Tibial nerve (tissue), 3 donors: ENCODE measurements at regions not wholly inside any gene's neighbourhood (a gene's known extent, or its start where the extent isn't known, plus 50 kb on each side); places are given as distances from the start of the nearest gene placed in this dataset.

ENCODE experiments used
- CTCF ChIP-seq, 5 experiments: fragments of 200-600 bp in 3 of 5; fragments of 450-650 bp in 2 of 5; sonication (generic) in 3 of 5; IDR thresholded peaks; one replicate each; pipeline ENCODE4 v1.5.1; 2016 to 2019; ENCODE audit warnings: antibody characterized with exemption in 5 of 5, mild to moderate bottlenecking in 3 of 5, moderate library complexity in 2 of 5
- POLR2A ChIP-seq, 2 donors: fragments of 450-650 bp; IDR thresholded peaks; one replicate each; pipeline ENCODE4 v1.6.1; 2017; ENCODE audit warnings: antibody characterized with exemption in 2 of 2, mild to moderate bottlenecking in 2 of 2, moderate library complexity in 2 of 2

GRCh38 chr2:181243319-181243718 is 213.9 kb upstream of the ITGA4 start:
- TF ChIP-seq CTCF (IDR thresholded peaks at IDR 0.05): no peak
- no peak for TF ChIP-seq POLR2A (IDR thresholded peaks at IDR 0.05)
